Ovary (tissue), 7 donors: ENCODE measurements at regions not wholly inside any gene's neighbourhood (a gene's known extent, or its start where the extent isn't known, plus 50 kb on each side); places are given as distances from the start of the nearest gene placed in this dataset.

Source experiments
- DNase-seq, 5 donors: peaks; one replicate each; pipeline ENCODE4 v3.0.0-alpha.2; 2019 to 2020
- H3K27ac ChIP-seq, 2 donors: fragments of 200-600 bp; one replicate each; pipeline versions ENCODE4 v1.5.1 to v1.8.0; 2019 to 2022
- H3K27me3 ChIP-seq: fragments of 200-600 bp; one replicate; pipeline ENCODE4 v1.8.0; 2022
- H3K36me3 ChIP-seq: fragments of 200-600 bp; sonication (generic); one replicate; pipeline ENCODE4 v1.5.1; 2019
- H3K4me1 ChIP-seq: one replicate; pipeline ENCODE4 v1.8.1; 2013; ENCODE audit warnings: mild to moderate bottlenecking, moderate library complexity; ENCODE audit not compliant: insufficient read depth
- H3K4me3 ChIP-seq: fragments of 200-600 bp; sonication (generic); one replicate; pipeline ENCODE4 v1.5.1; 2017
- H3K9me3 ChIP-seq, 2 donors: fragments of 200-600 bp in 1 of 2; sonication (generic) in 1 of 2; one replicate each; pipeline versions ENCODE4 v1.5.1 to v1.8.1; 2013 to 2019; ENCODE audit warnings: mild to moderate bottlenecking in 1 of 2, moderate library complexity in 1 of 2
- EP300 ChIP-seq: sonication (generic); formaldehyde crosslinking; IDR thresholded peaks from one replicate; pipeline ENCODE4 v1.6.1; 2017; ENCODE audit warnings: antibody characterized with exemption
- POLR2A ChIP-seq: fragments of 450-650 bp; IDR thresholded peaks from one replicate; pipeline ENCODE4 v1.6.1; 2017; ENCODE audit warnings: antibody characterized with exemption, mild to moderate bottlenecking, moderate library complexity
- WGBS, 3 donors: extraction: QIAGEN DNeasy Blood & Tissue Kit in 1 of 3; methylation state at CpG; one replicate each; pipeline versions ENCODE4 v1.1.5 to v1.1.7; 2013 to 2017; 5-methylcytosine and 5-hydroxymethylcytosine counted together
- intact Hi-C, 4 donors: fragments of 100-400 bp; cut with DNase I; formaldehyde crosslinking; loops; one replicate each; pipeline versions ENCODE4 v1.11.0 to v1.15.1; 2022 to 2023
- TF ChIP-seq, protein P1 (sequence below), 3 donors: fragments of 450-650 bp in 2 of 3; fragments of 200-600 bp in 1 of 3; IDR thresholded peaks; one replicate each; pipeline versions ENCODE4 v1.5.1 to v1.8.0; 2016 to 2022; ENCODE audit warnings: antibody characterized with exemption in 3 of 3, mild to moderate bottlenecking in 1 of 3
- donor health status: DM: no; HTN: no; CAD: no; lungs with moderate emphysema.
- donor health status: DM: no; HTN: no; CAD: no.
- donor health status: Bipolar disorder and iron deficiency.
- donor health status: DM: no; HTN: no; CAD: no.
- donor health status: DM: yes; HTN: yes; CAD: no.

DNA sequence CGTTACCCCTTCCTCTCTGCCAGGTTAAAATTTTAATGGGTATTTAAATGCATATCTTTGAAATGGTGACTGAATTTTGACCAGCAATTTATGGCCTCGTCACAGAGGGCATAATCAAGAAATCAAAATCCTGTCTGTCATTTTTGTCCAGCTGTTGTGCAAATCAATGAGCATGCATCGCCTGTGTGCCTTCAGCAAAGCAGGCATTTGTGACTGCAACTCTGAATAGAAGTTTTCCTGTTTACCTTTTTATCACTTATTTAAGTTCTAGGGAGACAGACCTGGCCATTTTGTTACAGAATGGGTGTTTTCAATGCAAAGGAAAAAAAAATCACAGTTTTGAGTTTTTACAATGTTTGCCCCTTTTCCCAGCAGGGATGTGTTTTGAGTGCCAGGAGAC is 107.4 kb downstream of the PPM1A start:
- no peak for DNase-seq
- H3K27me3 ChIP-seq, result no peaks in the 10 kb centered on the region
- H3K36me3 ChIP-seq, result no peaks in the 10 kb centered on the region
- intact Hi-C loops, result loop anchor here in 1 of 4 donors (10.0 kb wide), 1 partner anchor 208 kb away; no protein-coding TSS in a partner anchor
- H3K27ac ChIP-seq, result no peak overlapping the region
- no peak for TF ChIP-seq POLR2A
- TF ChIP-seq EP300, result no peak
- TF ChIP-seq, protein P1, sequence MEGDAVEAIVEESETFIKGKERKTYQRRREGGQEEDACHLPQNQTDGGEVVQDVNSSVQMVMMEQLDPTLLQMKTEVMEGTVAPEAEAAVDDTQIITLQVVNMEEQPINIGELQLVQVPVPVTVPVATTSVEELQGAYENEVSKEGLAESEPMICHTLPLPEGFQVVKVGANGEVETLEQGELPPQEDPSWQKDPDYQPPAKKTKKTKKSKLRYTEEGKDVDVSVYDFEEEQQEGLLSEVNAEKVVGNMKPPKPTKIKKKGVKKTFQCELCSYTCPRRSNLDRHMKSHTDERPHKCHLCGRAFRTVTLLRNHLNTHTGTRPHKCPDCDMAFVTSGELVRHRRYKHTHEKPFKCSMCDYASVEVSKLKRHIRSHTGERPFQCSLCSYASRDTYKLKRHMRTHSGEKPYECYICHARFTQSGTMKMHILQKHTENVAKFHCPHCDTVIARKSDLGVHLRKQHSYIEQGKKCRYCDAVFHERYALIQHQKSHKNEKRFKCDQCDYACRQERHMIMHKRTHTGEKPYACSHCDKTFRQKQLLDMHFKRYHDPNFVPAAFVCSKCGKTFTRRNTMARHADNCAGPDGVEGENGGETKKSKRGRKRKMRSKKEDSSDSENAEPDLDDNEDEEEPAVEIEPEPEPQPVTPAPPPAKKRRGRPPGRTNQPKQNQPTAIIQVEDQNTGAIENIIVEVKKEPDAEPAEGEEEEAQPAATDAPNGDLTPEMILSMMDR (IDR thresholded peaks at IDR 0.05), result no peak
- H3K4me3 ChIP-seq, result no peak overlapping the region
- no peaks in the 10 kb centered on the region for H3K9me3 ChIP-seq
- WGBS, 3 donors, result 74 to 79% (median 76%) methylated on average over 3 of the region's 3 CpGs
- H3K4me1 ChIP-seq, result no peaks in the 10 kb centered on the region

DNA sequence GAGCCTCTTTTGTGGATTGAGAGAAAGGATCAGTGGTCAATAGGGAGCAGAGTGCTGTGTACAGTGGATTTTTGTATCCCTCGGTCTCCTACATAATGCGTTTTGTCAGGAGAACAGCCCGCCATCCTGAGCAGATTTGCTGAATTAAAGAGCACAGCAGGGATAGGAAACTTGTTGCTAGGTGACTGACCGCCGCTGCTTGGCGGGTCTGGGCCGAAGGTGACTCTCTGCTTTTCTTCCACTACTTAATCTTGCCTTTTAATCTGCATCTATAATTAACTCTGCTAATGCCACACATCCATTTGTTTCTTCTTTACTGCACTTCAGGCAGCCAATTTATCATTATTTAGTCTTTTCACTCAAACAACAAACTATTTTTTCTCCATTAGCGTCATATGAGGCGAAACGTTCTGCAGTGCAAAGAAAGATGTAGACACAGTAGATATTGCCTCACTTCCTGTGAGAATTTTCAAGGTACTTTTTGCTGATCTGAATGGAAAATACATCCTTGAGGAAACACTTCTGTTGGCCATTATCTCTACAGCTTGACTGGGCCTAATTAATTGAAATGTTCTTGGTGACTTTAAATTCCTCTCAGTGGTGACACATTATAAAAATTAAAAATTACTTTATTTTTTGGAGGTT is 108.0 kb downstream of the PPM1A start:
- H3K27ac ChIP-seq, result no peak overlapping the region
- H3K27me3 ChIP-seq, result no peaks in the 10 kb centered on the region
- no peak overlapping the region for H3K4me3 ChIP-seq
- no peaks in the 10 kb centered on the region for H3K4me1 ChIP-seq
- H3K36me3 ChIP-seq, result no peaks in the 10 kb centered on the region
- DNase-seq, result no peak
- WGBS, 3 donors, result 34 to 50% (median 35%) methylated on average over 10 of the region's 10 CpGs
- TF ChIP-seq EP300, result no peak
- intact Hi-C loops, result loop anchor here in 1 of 4 donors (10.0 kb wide), 1 partner anchor 208 kb away; no protein-coding TSS in a partner anchor
- no peaks in the 10 kb centered on the region for H3K9me3 ChIP-seq

DNA sequence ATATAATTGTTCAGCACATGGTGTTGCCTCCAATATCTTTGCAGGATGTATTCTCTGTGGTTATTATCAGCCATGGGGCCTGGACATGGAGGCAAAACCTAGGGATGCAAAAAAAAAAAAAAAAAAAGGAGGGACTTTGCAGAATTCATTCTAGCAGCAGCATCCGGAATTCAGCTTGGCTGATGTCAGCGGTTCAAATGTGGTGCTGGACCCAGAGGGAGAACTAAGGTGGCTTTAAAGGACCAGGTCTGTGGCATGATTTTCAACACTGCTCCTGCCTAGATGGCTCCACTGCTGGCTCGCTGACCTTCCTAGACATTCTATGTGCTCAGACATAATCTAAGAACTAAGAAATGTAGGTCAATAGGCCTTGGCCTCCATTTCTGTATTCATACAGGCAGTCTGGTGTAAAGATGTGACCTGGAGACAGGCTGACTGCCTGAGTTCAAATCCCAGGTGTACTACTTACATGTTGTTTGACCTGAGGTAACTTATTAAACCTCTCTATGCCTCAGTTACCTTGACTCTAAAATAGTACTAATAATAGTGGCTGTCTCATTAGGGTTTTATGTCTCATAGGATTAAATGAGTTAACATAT is 108.6 kb downstream of the PPM1A start:
- Histone ChIP-seq H3K4me3 (no peak overlapping the region), H3K9me3 (no peaks in the 10 kb centered on the region), H3K27ac (no peak overlapping the region), H3K36me3 (no peaks in the 10 kb centered on the region), H3K4me1 (no peaks in the 10 kb centered on the region), H3K27me3 (no peaks in the 10 kb centered on the region)
- no peak for DNase-seq
- no peak for TF ChIP-seq POLR2A
- TF ChIP-seq, protein P1 (IDR thresholded peaks at IDR 0.05), result no peak
- no peak for TF ChIP-seq EP300
- 78 to 91% (median 85%) methylated on average over 3 of the region's 3 CpGs for WGBS, 3 donors
- intact Hi-C loops, result loop anchor here in 1 of 4 donors (10.0 kb wide), 1 partner anchor 207 kb away; no protein-coding TSS in a partner anchor

DNA sequence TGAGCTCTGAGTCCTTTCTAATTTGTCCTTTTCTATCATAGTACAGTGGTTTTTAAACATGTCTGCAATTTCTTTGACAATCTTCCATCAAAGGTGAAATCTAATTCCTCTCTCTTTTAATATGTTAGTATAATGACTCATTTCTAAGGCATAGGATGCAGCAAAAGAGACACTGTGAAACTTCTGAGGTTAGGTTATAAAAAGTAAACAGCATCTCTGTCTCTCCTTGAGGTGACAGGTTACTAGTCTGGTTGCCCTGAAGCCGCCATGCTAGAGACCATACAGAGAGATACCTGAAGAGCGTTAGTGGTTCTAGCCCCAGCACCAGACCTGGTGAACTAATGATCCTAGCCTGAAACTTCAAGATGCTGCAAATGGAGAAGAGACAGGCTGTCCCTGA is 114.3 kb downstream of the PPM1A start:
- Histone ChIP-seq H3K36me3 (no peaks in the 10 kb centered on the region), H3K27ac (no peak overlapping the region), H3K4me3 (no peak overlapping the region), H3K4me1 (no peaks in the 10 kb centered on the region), H3K9me3 (no peaks in the 10 kb centered on the region), H3K27me3 (no peaks in the 10 kb centered on the region)
- intact Hi-C loops, result no loop called here
- no peak for DNase-seq
- TF ChIP-seq EP300 (no peak), POLR2A (no peak)
- TF ChIP-seq, protein P1 (IDR thresholded peaks at IDR 0.05), result no peak
- 88 to 90% (median 88%) methylated on average over 2 of the region's 2 CpGs for WGBS, 3 donors

DNA sequence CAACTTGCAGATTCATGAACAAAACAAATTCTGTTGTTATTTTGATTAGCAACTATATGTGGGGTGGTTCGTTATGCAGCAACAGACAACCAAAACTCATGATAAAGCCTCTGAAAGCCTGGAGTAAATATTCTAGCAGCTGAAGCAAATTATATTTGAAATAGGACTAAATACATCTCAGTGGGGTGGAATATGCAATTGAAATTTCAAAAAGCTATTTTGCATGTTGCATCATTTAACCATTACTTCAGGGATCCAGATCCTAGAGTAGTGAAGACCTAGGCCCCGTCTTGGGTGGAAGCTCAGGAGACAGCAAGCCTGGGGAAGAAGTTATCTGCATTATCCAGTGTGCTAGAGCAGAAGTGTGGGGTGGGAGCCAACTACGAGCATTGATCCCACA is 114.7 kb downstream of the PPM1A start:
- no peaks in the 10 kb centered on the region for H3K27me3 ChIP-seq
- H3K36me3 ChIP-seq, result no peaks in the 10 kb centered on the region
- H3K27ac ChIP-seq, result no peak overlapping the region
- H3K9me3 ChIP-seq, result no peaks in the 10 kb centered on the region
- 65 to 80% (median 80%) methylated on average over 3 of the region's 3 CpGs for whole genome bisulfite sequencing, 3 donors
- intact Hi-C loops, result no loop called here
- no peak overlapping the region for H3K4me3 ChIP-seq
- H3K4me1 ChIP-seq, result no peaks in the 10 kb centered on the region
- no peak for DNase-seq
- TF ChIP-seq, protein P1 (IDR thresholded peaks at IDR 0.05), result no peak
- TF ChIP-seq EP300, result no peak
- no peak for TF ChIP-seq POLR2A
